PC-3 (cell line): ENCODE measurements at regions not wholly inside any gene's neighbourhood (a gene's known extent, or its start where the extent isn't known, plus 50 kb on each side); places are given as distances from the start of the nearest gene placed in this dataset.

ENCODE experiments used
- ATAC-seq: fragments of 200-7000 bp; cut with Tn5 transposase; 2 replicates; pipeline ENCODE4 v1.9.1; 2020; ENCODE audit warnings: mild to moderate bottlenecking, moderate library complexity
- BruUV-seq: library from RNA; stranded (reverse); fragments of 400-500 nt; replicated peaks from 2 replicates; lab custom pipeline; 2021; lab: Mats Ljungman, UMichigan
- CTCF ChIA-PET: fragments of 300-600 bp; sonication (Branson Sonifier 250); formaldehyde crosslinking; loops from one replicate; lab custom pipeline; 2022; ENCODE audit warnings: antibody characterized with exemption; lab: Charles Lee
- POLR2A ChIA-PET: fragments of 300-600 bp; sonication (Branson Sonifier 250); formaldehyde crosslinking; loops from one replicate; lab custom pipeline; 2022; ENCODE audit warnings: antibody characterized with exemption; ENCODE audit not compliant: unreplicated experiment; lab: Charles Lee
- DNase-seq: peaks from one replicate; pipeline ENCODE4 v3.0.0-alpha.2; 2015
- H2AFZ ChIP-seq: fragments of 300-600 bp; sonication (generic); 2 replicates; pipeline ENCODE4 v1.6.0; 2016; ENCODE audit warnings: antibody characterized with exemption, low read length
- H3F3A ChIP-seq: fragments of 300-600 bp; sonication (generic); one replicate; pipeline ENCODE4 v1.6.0; 2017; ENCODE audit warnings: antibody characterized with exemption, low read length, control low read depth, mild to moderate bottlenecking; ENCODE audit not compliant: unreplicated experiment
- H3K27ac ChIP-seq: fragments of 300-600 bp; sonication (generic); 2 replicates; pipeline ENCODE4 v1.5.1; 2016; ENCODE audit warnings: mild to moderate bottlenecking, low read length
- H3K27me3 ChIP-seq: fragments of 300-600 bp; sonication (generic); 2 replicates; pipeline ENCODE4 v1.6.1; 2016; ENCODE audit warnings: low read length, mixed read lengths
- H3K36me3 ChIP-seq: fragments of 300-600 bp; sonication (generic); 2 replicates; pipeline ENCODE4 v1.6.1; 2016; ENCODE audit warnings: low read depth, mixed run types, low read length, mixed read lengths
- H3K4me1 ChIP-seq: fragments of 300-600 bp; sonication (generic); 2 replicates; pipeline ENCODE4 v1.5.1; 2016; ENCODE audit warnings: low read length; ENCODE audit not compliant: insufficient read depth
- H3K4me2 ChIP-seq: fragments of 300-600 bp; sonication (generic); 2 replicates; pipeline ENCODE4 v1.6.0; 2016; ENCODE audit warnings: low read length
- H3K4me3 ChIP-seq: fragments of 300-600 bp; sonication (generic); 2 replicates; pipeline ENCODE4 v1.5.1; 2016; ENCODE audit warnings: mild to moderate bottlenecking, low read length, mixed read lengths
- H3K79me2 ChIP-seq: fragments of 300-600 bp; sonication (generic); 2 replicates; pipeline ENCODE4 v1.6.1; 2017; ENCODE audit warnings: low read length, mixed read lengths
- H3K9ac ChIP-seq: fragments of 300-600 bp; sonication (generic); 2 replicates; pipeline ENCODE4 v1.6.0; 2016; ENCODE audit warnings: mild to moderate bottlenecking, low read length
- H3K9me2 ChIP-seq: fragments of 300-600 bp; sonication (generic); replicated peaks from 2 replicates; pipeline ENCODE4 v1.6.1; 2016; ENCODE audit warnings: mixed run types, low read length, mixed read lengths
- H3K9me3 ChIP-seq: fragments of 300-600 bp; sonication (generic); 2 replicates; pipeline ENCODE4 v1.6.1; 2016; ENCODE audit warnings: low read length, mixed read lengths
- H4K20me1 ChIP-seq: fragments of 300-600 bp; sonication (generic); 2 replicates; pipeline ENCODE4 v1.6.1; 2016; ENCODE audit warnings: low read length, mixed read lengths
- CTCF ChIP-seq: fragments of 300-600 bp; sonication (generic); conservative IDR thresholded peaks from 2 replicates; pipeline ENCODE4 v1.5.1; 2017; ENCODE audit warnings: antibody characterized with exemption, low read depth, mild to moderate bottlenecking, low read length
- EZH2 ChIP-seq: fragments of 300-600 bp; sonication (generic); IDR thresholded peaks from one replicate; pipeline ENCODE4 v1.6.1; 2017; ENCODE audit warnings: antibody characterized with exemption, mild to moderate bottlenecking, low read length; ENCODE audit not compliant: unreplicated experiment
- EZH2phosphoT487 ChIP-seq: fragments of 300-600 bp; sonication (generic); IDR thresholded peaks from 2 replicates; pipeline ENCODE4 v1.6.1; 2018; ENCODE audit warnings: mild to moderate bottlenecking, antibody characterized with exemption, low read length, borderline replicate concordance
- intact Hi-C: fragments of 100-400 bp; cut with micrococcal nuclease; formaldehyde crosslinking; loops from 2 replicates; pipeline ENCODE4 v1.9.0; 2023

- Histone ChIP-seq H3K27ac (no peak overlapping the region), H2AFZ (no peak overlapping the region), H3K4me1 (no peaks in the 10 kb centered on the region), H3K9ac (no peak overlapping the region), H3K36me3 (no peaks in the 10 kb centered on the region), H3K4me2 (no peak overlapping the region), H3K79me2 (no peaks in the 10 kb centered on the region), H3K27me3 (no peaks in the 10 kb centered on the region), H3K4me3 (no peak overlapping the region), H3F3A (no peaks in the 10 kb centered on the region), H4K20me1 (no peaks in the 10 kb centered on the region), H3K9me2 (no peaks in the 10 kb centered on the region), H3K9me3 (no peaks in the 10 kb centered on the region)
- DNase-seq: no peak
- intact Hi-C loops: no loop called here
- POLR2A ChIA-PET: no interaction called here
- CTCF ChIA-PET: no interaction called here
- no TSS peak for BruUV-seq
- TF ChIP-seq EZH2phosphoT487: no peak
- no peak for ATAC-seq
These were observed 59.2 kb upstream of the KLF12 start for GRCh38 chr13:74193391-74193790.

GRCh38 chr13:74191410-74191809, 57.2 kb upstream of the KLF12 start:
- Histone ChIP-seq H4K20me1 (no peaks in the 10 kb centered on the region), H3K9me3 (no peaks in the 10 kb centered on the region), H3K79me2 (no peaks in the 10 kb centered on the region), H3K36me3 (no peaks in the 10 kb centered on the region), H2AFZ (no peak overlapping the region), H3F3A (no peaks in the 10 kb centered on the region), H3K9me2 (no peaks in the 10 kb centered on the region), H3K27me3 (no peaks in the 10 kb centered on the region), H3K4me1 (peaks cover 6% of the 10 kb centered on the region), H3K27ac (no peak overlapping the region), H3K9ac (no peak overlapping the region), H3K4me2 (no peak overlapping the region), H3K4me3 (no peak overlapping the region)
- ChIA-PET CTCF (no interaction called here), POLR2A (no interaction called here)
- intact Hi-C loops: no loop called here
- TF ChIP-seq CTCF: no peak
- no peak for TF ChIP-seq EZH2
- no peak for TF ChIP-seq EZH2phosphoT487
- no TSS peak for BruUV-seq
- no peak for ATAC-seq
- DNase-seq: no peak

- Histone ChIP-seq H2AFZ (no peak overlapping the region), H3K4me2 (no peak overlapping the region), H3K79me2 (no peaks in the 10 kb centered on the region), H3K27me3 (no peaks in the 10 kb centered on the region), H3K9me3 (no peaks in the 10 kb centered on the region), H3K36me3 (no peaks in the 10 kb centered on the region), H3K4me1 (peaks cover 6% of the 10 kb centered on the region), H3K27ac (no peak overlapping the region), H3K9ac (no peak overlapping the region), H4K20me1 (no peaks in the 10 kb centered on the region), H3K4me3 (no peak overlapping the region), H3K9me2 (no peaks in the 10 kb centered on the region), H3F3A (no peaks in the 10 kb centered on the region)
- intact Hi-C loops: no loop called here
- CTCF ChIA-PET: no interaction called here
- POLR2A ChIA-PET: no interaction called here
- ATAC-seq (no peak), DNase-seq (no peak)
- BruUV-seq: no TSS peak
- TF ChIP-seq EZH2 (no peak), CTCF (no peak), EZH2phosphoT487 (no peak)
These were observed 56.8 kb upstream of the KLF12 start for GRCh38 chr13:74190999-74191398.
